ENCODE measurements at regions not wholly inside any gene's neighbourhood (a gene's known extent, or its start where the extent isn't known, plus 50 kb on each side); places are given as distances from the start of the nearest gene placed in this dataset.

DNA sequence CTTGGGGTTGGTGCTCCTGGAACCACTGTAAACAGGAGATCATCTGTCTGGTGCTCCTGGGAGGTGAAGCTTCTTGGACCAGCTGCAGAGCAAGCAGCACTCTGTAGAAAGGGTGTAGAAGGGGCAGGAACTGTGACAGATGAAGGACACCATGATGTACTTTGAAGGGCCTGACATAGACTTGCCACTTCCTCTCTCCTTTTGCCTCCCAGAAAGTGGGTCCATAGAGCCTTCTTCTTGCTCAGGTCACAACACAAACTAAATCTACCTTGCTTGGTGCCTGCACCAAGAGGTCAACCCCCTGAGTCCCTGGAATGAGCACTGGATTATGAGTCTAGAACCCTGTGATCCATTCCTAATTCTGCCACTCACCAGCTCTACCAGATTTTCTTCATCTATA is 176.1 kb upstream of the HES1 start:
- Histone ChIP-seq H3K27ac (no peak overlapping the region), H3K27me3 (no peaks in the 10 kb centered on the region), H3K4me1 (no peaks in the 10 kb centered on the region), H3K9me3 (no peaks in the 10 kb centered on the region), H3K36me3 (ENCODE audit: low read depth, missing control alignments) (no peaks in the 10 kb centered on the region), H3K4me3 (no peak overlapping the region)
- TF ChIP-seq POLR2A (IDR thresholded peaks at IDR 0.05): no peak
- TF ChIP-seq, protein P1, sequence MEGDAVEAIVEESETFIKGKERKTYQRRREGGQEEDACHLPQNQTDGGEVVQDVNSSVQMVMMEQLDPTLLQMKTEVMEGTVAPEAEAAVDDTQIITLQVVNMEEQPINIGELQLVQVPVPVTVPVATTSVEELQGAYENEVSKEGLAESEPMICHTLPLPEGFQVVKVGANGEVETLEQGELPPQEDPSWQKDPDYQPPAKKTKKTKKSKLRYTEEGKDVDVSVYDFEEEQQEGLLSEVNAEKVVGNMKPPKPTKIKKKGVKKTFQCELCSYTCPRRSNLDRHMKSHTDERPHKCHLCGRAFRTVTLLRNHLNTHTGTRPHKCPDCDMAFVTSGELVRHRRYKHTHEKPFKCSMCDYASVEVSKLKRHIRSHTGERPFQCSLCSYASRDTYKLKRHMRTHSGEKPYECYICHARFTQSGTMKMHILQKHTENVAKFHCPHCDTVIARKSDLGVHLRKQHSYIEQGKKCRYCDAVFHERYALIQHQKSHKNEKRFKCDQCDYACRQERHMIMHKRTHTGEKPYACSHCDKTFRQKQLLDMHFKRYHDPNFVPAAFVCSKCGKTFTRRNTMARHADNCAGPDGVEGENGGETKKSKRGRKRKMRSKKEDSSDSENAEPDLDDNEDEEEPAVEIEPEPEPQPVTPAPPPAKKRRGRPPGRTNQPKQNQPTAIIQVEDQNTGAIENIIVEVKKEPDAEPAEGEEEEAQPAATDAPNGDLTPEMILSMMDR (IDR thresholded peaks at IDR 0.05): no peak
- DNase-seq: no peak
- intact Hi-C loops (cut with DNase I; ENCODE audit: low total_unique reads): no loop called here

DNA sequence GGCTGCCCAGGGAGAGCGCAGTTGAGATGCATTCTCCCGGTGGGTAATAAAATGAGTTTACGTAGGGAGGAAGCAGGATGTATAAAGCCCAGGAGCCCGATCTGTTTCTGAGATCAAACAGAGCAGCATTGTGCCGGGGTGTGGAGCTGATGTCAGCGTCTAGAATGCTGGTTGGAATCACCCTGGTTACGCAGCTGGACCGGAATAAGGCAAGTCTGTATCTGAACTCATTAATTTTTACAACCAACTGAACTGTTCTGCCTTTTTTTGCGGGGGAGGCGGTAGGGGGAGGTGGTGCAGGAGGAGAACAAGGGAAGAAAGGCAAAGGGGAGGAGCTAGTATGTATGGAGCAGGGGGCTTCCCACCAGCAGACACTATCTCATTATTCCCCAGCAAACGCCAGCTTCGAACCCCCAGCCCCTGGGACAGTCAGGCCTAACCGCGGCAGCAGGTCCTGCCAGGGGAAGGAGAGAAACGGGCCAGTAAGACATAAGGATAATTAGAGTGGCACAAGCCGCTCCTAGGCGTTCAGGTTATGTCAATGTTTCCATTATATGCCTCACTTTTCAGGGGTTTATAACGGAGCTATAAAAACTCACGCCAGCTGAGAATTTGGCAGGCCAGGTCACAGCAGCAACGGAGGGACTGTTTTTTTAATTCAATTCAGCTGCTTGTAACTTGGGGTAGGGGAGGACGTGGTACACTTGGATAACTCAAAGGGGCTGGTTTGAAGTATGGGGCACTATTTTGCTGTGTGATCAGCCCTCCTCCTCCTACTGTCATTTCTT is 175.3 kb upstream of the HES1 start:
- 60 to 66% methylated on average over 21 of the region's 21 CpGs for WGBS, 2 donors

DNA sequence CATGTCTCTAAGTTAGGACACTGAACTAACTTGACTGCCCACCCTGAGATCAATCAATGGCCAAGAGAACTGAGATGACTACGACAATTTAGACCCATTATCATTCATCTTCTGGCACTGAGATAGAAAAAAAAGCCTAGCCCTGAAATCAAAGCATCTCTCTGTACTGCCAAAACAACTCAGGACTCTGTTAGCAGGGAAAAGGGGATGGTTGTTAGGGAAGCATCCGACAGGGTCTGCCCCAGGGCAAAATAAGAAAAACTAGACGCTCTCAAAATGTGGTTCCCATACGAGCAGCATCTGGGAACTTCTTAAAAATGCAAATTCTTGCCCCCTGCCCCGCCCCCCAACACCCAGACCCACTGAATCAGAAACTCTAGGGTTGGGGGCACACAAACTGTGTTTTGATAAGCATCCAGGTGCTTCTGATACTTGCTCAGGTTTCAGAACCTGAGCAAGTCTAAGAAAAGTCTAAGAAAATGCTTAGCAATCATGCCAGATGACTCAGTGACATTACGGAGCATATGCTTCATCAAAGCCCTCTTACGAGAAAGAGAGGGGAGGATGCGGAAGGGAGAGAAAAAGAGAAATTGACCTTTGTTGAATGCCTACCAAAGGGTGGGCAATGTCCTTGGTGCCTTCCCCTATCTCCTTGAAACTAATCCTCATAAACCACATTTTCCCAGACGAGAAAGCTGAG is 172.8 kb upstream of the HES1 start:
- Histone ChIP-seq H3K4me1 (no peaks in the 10 kb centered on the region), H3K27me3 (no peaks in the 10 kb centered on the region), H3K9me3 (no peaks in the 10 kb centered on the region), H3K27ac (no peak overlapping the region), H3K4me3 (no peak overlapping the region), H3K36me3 (ENCODE audit: low read depth, missing control alignments) (no peaks in the 10 kb centered on the region)
- intact Hi-C loops (cut with DNase I; ENCODE audit: low total_unique reads): no loop called here
- no peak for DNase-seq
- 90 to 92% methylated on average over 9 of the region's 9 CpGs for WGBS, 2 donors
- TF ChIP-seq, protein P1 (IDR thresholded peaks at IDR 0.05): no peak
- TF ChIP-seq POLR2A (IDR thresholded peaks at IDR 0.05): no peak

More for the DNA sequence above, 175.3 kb upstream of the HES1 start:
- H3K36me3 ChIP-seq (ENCODE audit: low read depth, missing control alignments): no peaks in the 10 kb centered on the region
- H3K27me3 ChIP-seq: no peaks in the 10 kb centered on the region
- no peaks in the 10 kb centered on the region for H3K9me3 ChIP-seq
- no peaks in the 10 kb centered on the region for H3K4me1 ChIP-seq
- TF ChIP-seq, protein P1 (IDR thresholded peaks at IDR 0.05): no peak
- no peak for TF ChIP-seq POLR2A (IDR thresholded peaks at IDR 0.05)
- no peak overlapping the region for H3K27ac ChIP-seq
- no peak for DNase-seq
- intact Hi-C loops (cut with DNase I; ENCODE audit: low total_unique reads): no loop called here
- H3K4me3 ChIP-seq: no peak overlapping the region

- Histone ChIP-seq H3K4me1 (no peaks in the 10 kb centered on the region), H3K4me3 (no peak overlapping the region), H3K9me3 (no peaks in the 10 kb centered on the region), H3K27me3 (no peaks in the 10 kb centered on the region), H3K36me3 (ENCODE audit: low read depth, missing control alignments) (no peaks in the 10 kb centered on the region), H3K27ac (no peak overlapping the region)
- DNase-seq: no peak
- intact Hi-C loops (cut with DNase I; ENCODE audit: low total_unique reads): no loop called here
- 94% methylated on average over 7 of the region's 7 CpGs for WGBS, 2 donors
- TF ChIP-seq POLR2A (IDR thresholded peaks at IDR 0.05): no peak
- TF ChIP-seq, protein P1 (IDR thresholded peaks at IDR 0.05): no peak
Observed at GRCh38 chr3:193963808-193964516, 172.0 kb upstream of the HES1 start.
